HPDE6-E6E7 (cell line): ENCODE measurements at regions not wholly inside any gene's neighbourhood (a gene's known extent, or its start where the extent isn't known, plus 50 kb on each side); places are given as distances from the start of the nearest gene placed in this dataset.

Experiments used
- DNase-seq: peaks from one replicate; pipeline ENCODE4 v3.0.0; 2011; ENCODE audit warnings: missing footprints; ENCODE audit errors: extremely low spot score

GRCh38 chr2:41040782-41041520, 589.1 kb upstream of the SLC8A1 start:
- DNase-seq = no peak

DNA sequence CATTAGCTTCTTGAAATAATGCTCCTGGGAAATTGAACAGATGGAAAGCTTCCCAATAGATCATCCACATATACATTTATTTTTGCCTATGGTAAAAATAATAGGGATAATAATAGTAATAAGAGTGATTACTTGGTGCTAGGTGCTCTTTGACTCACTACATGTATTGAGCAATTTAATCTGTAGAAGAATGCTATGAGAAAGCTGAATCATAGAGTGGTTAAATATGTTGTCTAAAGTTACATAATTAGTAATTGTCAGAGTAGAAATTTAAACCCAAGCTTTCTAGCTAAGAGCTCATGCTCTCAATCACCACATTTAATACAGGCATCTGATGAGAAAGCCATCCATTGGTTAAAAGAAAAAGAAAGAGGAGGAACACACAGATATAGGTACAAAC, 590.5 kb upstream of the SLC8A1 start:
- DNase-seq = peak; percentile 4

GRCh38 chr2:41061356-41061755, 609.5 kb upstream of the SLC8A1 start:
- DNase-seq = no peak

DNA sequence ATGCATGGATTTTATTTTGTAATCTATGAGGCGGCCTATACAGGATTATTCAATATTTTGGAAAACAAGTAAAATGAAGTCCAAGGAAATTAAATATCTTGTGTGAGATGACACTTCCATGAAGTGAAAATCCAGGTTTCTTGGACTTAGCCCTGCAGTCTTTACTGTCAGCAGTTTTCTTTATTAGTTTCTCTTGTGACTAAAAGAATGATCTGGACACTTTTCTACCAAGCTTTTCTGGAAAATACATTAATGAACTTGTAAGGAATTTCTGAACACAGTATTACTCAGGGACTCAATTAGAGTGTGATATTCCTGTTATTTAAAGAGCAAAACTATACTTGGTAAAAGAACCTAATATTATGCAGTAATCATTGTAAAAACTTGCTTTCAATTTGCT, 610.4 kb upstream of the SLC8A1 start:
- no peak for DNase-seq

- no peak for DNase-seq
Observed at GRCh38 chr2:41066168-41066567, 614.3 kb upstream of the SLC8A1 start.

DNA sequence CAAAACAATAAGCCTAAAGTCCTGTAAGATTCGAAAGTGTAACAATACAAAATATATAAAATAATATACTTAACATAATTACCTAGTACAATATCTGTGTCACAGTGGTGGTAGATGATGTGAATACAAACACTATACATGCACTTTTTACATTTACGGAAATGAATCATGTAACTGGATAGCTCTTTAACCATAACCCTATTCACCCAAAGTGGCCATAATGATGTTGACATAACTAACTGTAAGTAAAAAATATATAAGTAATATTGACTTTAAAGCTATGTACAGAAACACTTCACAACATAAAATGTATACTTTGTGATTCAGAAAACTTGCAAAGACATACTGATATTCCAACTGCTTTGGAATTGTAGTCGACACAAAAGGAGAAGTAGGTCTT, 616.9 kb upstream of the SLC8A1 start:
- DNase-seq = no peak

GRCh38 chr2:41078341-41078740, 626.5 kb upstream of the SLC8A1 start:
- DNase-seq = no peak

DNA sequence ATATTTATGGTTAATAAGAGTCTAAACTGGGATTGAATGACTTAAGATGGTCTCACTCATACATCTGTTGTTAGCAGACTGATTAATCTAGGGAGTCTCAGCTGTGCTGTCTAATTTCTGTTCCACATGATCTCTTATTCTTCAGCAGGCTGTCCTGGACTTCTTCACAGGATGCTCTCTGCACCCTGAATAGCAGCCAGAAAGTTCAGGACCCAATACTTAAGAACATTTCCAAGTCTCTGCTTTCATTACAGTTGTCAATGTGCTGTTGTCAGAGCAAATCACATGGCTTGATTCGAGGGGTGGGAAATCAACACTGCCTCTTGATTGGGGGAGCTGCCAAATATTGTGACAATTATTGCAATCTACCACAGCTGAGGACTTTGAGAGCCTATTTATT, 627.1 kb upstream of the SLC8A1 start:
- no peak for DNase-seq

- no peak for DNase-seq
Observed at GRCh38 chr2:41084321-41084720, 632.4 kb upstream of the SLC8A1 start.

DNA sequence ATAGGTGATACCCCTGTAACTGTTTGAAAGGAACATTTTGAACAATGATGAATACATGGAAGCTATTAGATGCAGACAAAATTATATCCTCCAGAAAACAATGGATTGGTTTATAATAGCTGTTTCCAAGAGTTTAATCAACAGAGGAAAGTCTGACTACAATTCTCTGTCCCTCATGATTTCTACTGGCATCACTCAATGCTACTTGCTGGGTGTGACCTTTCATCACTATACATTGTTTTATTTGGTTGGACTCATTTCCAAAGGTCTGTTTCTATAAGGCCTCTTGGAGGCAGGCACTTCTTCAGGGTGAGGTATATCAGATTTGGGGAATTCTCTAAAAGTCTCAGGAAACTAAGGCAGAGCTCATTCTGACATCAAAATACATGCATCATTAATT, 636.1 kb upstream of the SLC8A1 start:
- DNase-seq = no peak

GRCh38 chr2:41101281-41101680, 649.4 kb upstream of the SLC8A1 start:
- DNase-seq = no peak

- no peak for DNase-seq
Observed at GRCh38 chr2:41109744-41110143, 657.9 kb upstream of the SLC8A1 start.

DNA sequence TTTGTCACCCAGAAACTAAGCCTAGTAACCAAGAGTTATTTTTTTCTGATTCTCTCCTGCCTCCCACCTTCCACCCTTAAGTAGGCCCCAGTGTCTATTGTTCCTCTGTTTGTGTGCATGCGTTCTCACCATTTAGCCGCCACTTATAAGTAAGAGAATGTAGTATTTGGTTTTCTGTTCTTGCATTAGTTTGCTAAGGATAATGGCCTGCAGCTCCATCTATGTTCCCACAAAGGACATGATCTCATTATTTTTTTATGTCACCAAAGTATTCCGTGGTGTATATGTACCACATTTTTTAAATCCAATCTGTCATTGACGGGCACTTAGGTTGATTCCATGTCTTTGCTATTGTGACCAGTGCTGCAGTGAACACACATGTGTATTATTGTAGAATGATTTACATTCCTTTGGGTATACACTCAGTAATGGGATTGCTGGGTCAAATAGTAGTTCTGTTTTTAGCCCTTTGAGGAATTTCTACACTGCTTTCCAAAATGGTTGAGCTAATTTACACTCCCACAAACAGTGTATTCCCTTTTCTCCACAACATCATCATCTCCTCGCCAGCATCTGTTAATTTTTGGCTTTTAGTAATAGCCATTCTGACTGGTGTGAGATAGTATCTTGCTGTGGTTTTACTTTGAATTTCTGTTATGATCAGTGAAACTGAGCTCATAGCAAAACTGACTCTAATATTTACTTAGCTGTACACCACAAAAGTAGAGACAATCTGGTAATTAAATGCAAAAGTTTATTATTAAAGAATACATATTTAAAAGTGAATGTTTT, 660.1 kb upstream of the SLC8A1 start:
- no peak for DNase-seq

DNA sequence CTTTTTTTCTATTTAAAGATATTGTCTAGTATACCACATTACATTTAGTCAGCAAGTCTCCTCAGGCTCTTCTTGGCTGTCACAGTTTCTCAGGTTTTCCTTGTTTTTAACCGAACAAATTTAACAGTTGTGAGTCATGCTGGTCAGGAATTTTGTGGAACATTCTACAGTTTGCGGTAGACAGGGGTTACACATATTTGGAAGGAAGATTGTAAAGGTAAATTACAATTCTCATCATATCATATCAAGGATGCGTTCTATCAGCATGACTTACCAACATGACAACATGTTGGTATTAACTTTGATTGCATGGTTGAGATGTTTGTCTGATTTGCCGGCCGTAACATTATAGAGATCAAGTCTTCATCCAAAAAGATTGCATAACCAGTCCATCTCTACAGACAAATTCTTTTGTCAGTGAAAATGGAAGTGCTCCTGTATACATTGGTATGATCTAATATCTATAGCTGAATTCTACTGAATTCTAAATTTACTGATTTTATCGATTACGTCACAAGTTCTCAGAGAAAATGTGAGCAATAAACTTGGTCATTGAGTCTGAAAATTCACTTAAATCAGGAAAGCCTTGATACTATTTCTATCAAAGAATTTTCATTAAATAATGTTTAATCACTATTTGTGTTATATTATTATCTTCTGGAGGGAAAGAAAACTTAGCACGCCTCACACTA, 664.4 kb upstream of the SLC8A1 start:
- DNase-seq = no peak

DNA sequence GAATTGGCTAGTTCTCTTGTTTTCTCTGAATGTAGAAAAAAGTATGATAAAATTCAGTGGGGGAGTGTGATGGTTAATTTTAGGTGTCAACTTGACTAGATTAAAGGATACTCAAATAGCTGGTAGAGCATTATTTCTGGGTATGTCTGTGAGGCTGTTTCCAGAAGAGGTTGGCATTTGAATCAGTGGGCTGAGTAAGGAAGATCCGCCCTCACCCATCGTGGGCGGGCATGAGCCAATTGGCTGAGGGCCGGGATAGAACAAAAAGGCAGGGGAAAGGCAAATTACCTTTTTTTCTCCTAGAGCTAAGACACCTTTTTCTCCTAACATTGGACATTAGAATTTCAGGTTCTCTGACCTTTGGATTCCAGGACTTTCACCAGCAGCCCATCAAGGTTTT, 667.6 kb upstream of the SLC8A1 start:
- DNase-seq = no peak

- DNase-seq = no peak
Observed at GRCh38 chr2:41123341-41123740, 671.5 kb upstream of the SLC8A1 start.

- DNase-seq = no peak
Observed at GRCh38 chr2:41127351-41127750, 675.5 kb upstream of the SLC8A1 start.

DNA sequence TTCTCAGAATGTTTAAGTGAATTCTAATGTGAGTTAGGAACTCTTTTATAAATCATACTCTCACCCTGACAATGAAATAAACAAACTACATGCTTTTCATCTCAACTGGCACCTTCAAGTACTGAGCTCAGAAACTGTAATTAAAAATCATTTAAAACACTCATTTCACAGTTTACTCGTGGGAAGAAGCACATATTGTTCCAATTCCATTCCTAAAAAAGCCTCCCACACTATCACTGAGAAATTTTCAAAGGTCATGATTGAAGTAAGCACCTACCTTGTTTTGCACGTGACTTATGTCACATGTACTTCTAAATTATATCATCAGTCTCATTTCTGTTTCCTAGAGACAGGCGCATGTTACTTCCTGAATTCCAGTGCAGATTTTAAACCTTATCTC, 678.1 kb upstream of the SLC8A1 start:
- DNase-seq = no peak

GRCh38 chr2:41137031-41137430, 685.1 kb upstream of the SLC8A1 start:
- DNase-seq = no peak

GRCh38 chr2:41141146-41141791, 689.4 kb upstream of the SLC8A1 start:
- DNase-seq = no peak

- no peak for DNase-seq
Observed at GRCh38 chr2:41142478-41142877, 690.6 kb upstream of the SLC8A1 start.

DNA sequence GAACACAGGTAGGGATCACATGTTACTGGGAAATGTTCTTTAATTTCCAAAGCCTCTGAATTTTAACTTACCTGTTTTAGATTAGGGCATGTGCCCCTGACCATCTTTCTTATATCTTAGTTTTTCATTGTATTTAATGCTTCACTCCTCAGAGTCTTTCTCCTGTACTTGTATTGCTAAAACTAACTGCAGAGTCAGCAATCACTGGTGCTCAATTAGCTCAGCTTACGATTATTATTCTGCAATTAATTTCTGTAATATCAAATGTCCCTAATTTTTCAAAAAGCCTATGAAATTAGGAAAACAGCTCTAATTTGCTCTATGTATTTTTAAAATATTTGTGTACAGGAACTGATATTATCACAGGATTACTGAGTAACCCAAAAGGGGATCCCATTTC, 693.2 kb upstream of the SLC8A1 start:
- no peak for DNase-seq
